Panc1 (cell line): ENCODE measurements at regions not wholly inside any gene's neighbourhood (a gene's known extent, or its start where the extent isn't known, plus 50 kb on each side); places are given as distances from the start of the nearest gene placed in this dataset.

ENCODE experiments used
- POLR2AphosphoS5 ChIP-seq: IDR thresholded peaks from 2 replicates; pipeline ENCODE4 v1.6.1; 2012; ENCODE audit warnings: mild to moderate bottlenecking, low read depth, low read length, moderate library complexity
- SIN3A ChIP-seq: IDR thresholded peaks from 2 replicates; pipeline ENCODE4 v1.6.1; 2012; ENCODE audit warnings: low read depth, mild to moderate bottlenecking, low read length, moderate library complexity, borderline replicate concordance; ENCODE audit not compliant: insufficient read depth
- TF ChIP-seq, protein P1 (sequence below): fragments of 450-650 bp; IDR thresholded peaks from 2 replicates; pipeline ENCODE4 v1.5.1; 2017; ENCODE audit warnings: mild to moderate bottlenecking
- TF ChIP-seq, protein P2 (sequence below), 2 experiments: IDR thresholded peaks; 2 replicates each; pipeline ENCODE4 v1.6.1; 2011 to 2012; ENCODE audit warnings: low read depth in 2 of 2, control low read depth in 1 of 2, low read length in 1 of 2, mild to moderate bottlenecking in 1 of 2, moderate library complexity in 1 of 2; ENCODE audit not compliant: insufficient read depth in 1 of 2

DNA sequence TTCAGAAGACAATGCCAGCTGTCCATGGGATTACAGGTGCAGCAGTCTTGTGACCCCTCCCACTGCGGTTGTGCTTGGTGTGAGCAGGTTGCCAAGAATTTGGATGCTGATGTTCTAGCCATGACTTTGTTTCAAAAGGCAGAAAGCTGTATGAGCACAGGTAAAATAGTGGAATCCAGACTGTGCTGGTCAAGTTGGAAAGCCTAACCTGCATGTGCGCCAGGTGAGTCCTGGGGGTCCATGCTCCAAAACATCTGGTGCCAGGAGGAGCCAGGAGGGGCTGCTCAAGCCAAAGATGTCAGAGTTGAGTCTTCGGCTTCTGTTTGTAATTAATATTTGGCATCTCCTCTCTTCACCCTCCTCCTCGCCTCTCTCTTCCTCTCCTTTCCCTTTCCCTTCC is 330.1 kb downstream of the MYCN start:
- TF ChIP-seq, protein P1, sequence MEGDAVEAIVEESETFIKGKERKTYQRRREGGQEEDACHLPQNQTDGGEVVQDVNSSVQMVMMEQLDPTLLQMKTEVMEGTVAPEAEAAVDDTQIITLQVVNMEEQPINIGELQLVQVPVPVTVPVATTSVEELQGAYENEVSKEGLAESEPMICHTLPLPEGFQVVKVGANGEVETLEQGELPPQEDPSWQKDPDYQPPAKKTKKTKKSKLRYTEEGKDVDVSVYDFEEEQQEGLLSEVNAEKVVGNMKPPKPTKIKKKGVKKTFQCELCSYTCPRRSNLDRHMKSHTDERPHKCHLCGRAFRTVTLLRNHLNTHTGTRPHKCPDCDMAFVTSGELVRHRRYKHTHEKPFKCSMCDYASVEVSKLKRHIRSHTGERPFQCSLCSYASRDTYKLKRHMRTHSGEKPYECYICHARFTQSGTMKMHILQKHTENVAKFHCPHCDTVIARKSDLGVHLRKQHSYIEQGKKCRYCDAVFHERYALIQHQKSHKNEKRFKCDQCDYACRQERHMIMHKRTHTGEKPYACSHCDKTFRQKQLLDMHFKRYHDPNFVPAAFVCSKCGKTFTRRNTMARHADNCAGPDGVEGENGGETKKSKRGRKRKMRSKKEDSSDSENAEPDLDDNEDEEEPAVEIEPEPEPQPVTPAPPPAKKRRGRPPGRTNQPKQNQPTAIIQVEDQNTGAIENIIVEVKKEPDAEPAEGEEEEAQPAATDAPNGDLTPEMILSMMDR, result no peak
- TF ChIP-seq POLR2AphosphoS5 (no peak), SIN3A (no peak)
- TF ChIP-seq, protein P2, sequence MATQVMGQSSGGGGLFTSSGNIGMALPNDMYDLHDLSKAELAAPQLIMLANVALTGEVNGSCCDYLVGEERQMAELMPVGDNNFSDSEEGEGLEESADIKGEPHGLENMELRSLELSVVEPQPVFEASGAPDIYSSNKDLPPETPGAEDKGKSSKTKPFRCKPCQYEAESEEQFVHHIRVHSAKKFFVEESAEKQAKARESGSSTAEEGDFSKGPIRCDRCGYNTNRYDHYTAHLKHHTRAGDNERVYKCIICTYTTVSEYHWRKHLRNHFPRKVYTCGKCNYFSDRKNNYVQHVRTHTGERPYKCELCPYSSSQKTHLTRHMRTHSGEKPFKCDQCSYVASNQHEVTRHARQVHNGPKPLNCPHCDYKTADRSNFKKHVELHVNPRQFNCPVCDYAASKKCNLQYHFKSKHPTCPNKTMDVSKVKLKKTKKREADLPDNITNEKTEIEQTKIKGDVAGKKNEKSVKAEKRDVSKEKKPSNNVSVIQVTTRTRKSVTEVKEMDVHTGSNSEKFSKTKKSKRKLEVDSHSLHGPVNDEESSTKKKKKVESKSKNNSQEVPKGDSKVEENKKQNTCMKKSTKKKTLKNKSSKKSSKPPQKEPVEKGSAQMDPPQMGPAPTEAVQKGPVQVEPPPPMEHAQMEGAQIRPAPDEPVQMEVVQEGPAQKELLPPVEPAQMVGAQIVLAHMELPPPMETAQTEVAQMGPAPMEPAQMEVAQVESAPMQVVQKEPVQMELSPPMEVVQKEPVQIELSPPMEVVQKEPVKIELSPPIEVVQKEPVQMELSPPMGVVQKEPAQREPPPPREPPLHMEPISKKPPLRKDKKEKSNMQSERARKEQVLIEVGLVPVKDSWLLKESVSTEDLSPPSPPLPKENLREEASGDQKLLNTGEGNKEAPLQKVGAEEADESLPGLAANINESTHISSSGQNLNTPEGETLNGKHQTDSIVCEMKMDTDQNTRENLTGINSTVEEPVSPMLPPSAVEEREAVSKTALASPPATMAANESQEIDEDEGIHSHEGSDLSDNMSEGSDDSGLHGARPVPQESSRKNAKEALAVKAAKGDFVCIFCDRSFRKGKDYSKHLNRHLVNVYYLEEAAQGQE (IDR thresholded peaks at IDR 0.05; ENCODE audit: insufficient read depth in 1 of 2, low read depth in 2 of 2, low read length in 1 of 2), result no peak
